GM23338 (cell line): ENCODE measurements at regions not wholly inside any gene's neighbourhood (a gene's known extent, or its start where the extent isn't known, plus 50 kb on each side); places are given as distances from the start of the nearest gene placed in this dataset.

Source experiments
- ATAC-seq: fragments of 200-7000 bp; cut with Tn5 transposase; 3 replicates; pipeline ENCODE4 v1.9.1; 2020
- DNase-seq: peaks from one replicate; pipeline ENCODE4 v3.0.0-alpha.2; 2015; ENCODE audit warnings: low spot score
- H2AFZ ChIP-seq: fragments of 200-600 bp; sonication (generic); 2 replicates; pipeline ENCODE4 v1.8.0; 2016; ENCODE audit warnings: antibody characterized with exemption, mild to moderate bottlenecking, moderate library complexity
- H3F3A ChIP-seq: fragments of 200-600 bp; sonication (generic); replicated peaks from 2 replicates; pipeline ENCODE4 v1.8.0; 2017; ENCODE audit warnings: antibody characterized with exemption, mixed run types, low read depth
- H3K27ac ChIP-seq: fragments of 200-600 bp; sonication (generic); 2 replicates; pipeline ENCODE4 v1.6.1; 2016; ENCODE audit warnings: low read depth
- H3K27me3 ChIP-seq: fragments of 200-600 bp; sonication (generic); 2 replicates; pipeline ENCODE4 v1.8.0; 2016; ENCODE audit warnings: mild to moderate bottlenecking, mixed run types, moderate library complexity; ENCODE audit not compliant: insufficient read depth
- H3K36me3 ChIP-seq: fragments of 200-600 bp; sonication (generic); 2 replicates; pipeline ENCODE4 v1.8.0; 2016; ENCODE audit warnings: mild to moderate bottlenecking; ENCODE audit not compliant: insufficient read depth
- H3K4me1 ChIP-seq: fragments of 200-600 bp; sonication (generic); 2 replicates; pipeline ENCODE4 v1.8.0; 2016; ENCODE audit warnings: mild to moderate bottlenecking, moderate library complexity; ENCODE audit not compliant: insufficient read depth
- H3K4me2 ChIP-seq: fragments of 200-600 bp; sonication (generic); 2 replicates; pipeline ENCODE4 v1.7.1; 2017; ENCODE audit warnings: mixed run types
- H3K4me3 ChIP-seq: fragments of 200-600 bp; sonication (generic); 2 replicates; pipeline ENCODE4 v1.6.1; 2016; ENCODE audit warnings: mixed run types
- H3K79me2 ChIP-seq: fragments of 200-600 bp; sonication (generic); replicated peaks from 2 replicates; pipeline ENCODE4 v1.8.0; 2017; ENCODE audit warnings: mild to moderate bottlenecking; ENCODE audit not compliant: insufficient read depth
- H3K9me2 ChIP-seq: fragments of 200-600 bp; sonication (generic); 2 replicates; pipeline ENCODE4 v1.8.0; 2017; ENCODE audit not compliant: insufficient read depth
- H4K20me1 ChIP-seq: fragments of 200-600 bp; sonication (generic); replicated peaks from 2 replicates; pipeline ENCODE4 v1.8.0; 2017; ENCODE audit warnings: mild to moderate bottlenecking; ENCODE audit not compliant: insufficient read depth
- H3K27ac Mint-ChIP-seq: 2 replicates; pipeline ENCODE4 v1.8.0; 2020; ENCODE audit warnings: inconsistent platforms, mild to moderate bottlenecking, moderate library complexity, mixed read lengths
- H3K27me3 Mint-ChIP-seq: 3 replicates; pipeline ENCODE4 v1.8.0; 2022; ENCODE audit warnings: low read depth, mild to moderate bottlenecking, moderate library complexity, mixed read lengths, inconsistent platforms; ENCODE audit not compliant: insufficient read depth, poor library complexity
- H3K36me3 Mint-ChIP-seq: 3 replicates; pipeline ENCODE4 v1.8.0; 2021; ENCODE audit warnings: low read depth, mild to moderate bottlenecking, inconsistent platforms, moderate library complexity, mixed read lengths
- H3K4me1 Mint-ChIP-seq: 3 replicates; pipeline ENCODE4 v1.8.0; 2020; ENCODE audit warnings: mild to moderate bottlenecking, inconsistent platforms, mixed read lengths
- H3K4me3 Mint-ChIP-seq: 3 replicates; pipeline ENCODE4 v1.8.0; 2021; ENCODE audit warnings: moderate library complexity, mild to moderate bottlenecking, inconsistent platforms, mixed read lengths
- H3K9me3 Mint-ChIP-seq: 3 replicates; pipeline ENCODE4 v1.8.0; 2020; ENCODE audit warnings: moderate library complexity, mild to moderate bottlenecking, inconsistent platforms, mixed read lengths
- CREB1 ChIP-seq: fragments of 250-450 bp; sonication (Bioruptor Pico); IDR thresholded peaks from 2 replicates; pipeline ENCODE4 v1.5.0; 2020; ENCODE audit warnings: low read depth, mild to moderate bottlenecking, moderate library complexity
- CTCF ChIP-seq, 2 experiments: fragments of 200-600 bp in 1 of 2; sonication (generic) in 1 of 2; conservative IDR thresholded peaks; 2 replicates each; pipeline versions ENCODE4 v1.5.1 to v1.6.1; 2016 to 2017; ENCODE audit warnings: antibody characterized with exemption in 2 of 2, low read depth in 2 of 2, mild to moderate bottlenecking in 2 of 2, moderate library complexity in 1 of 2
- JUNB ChIP-seq: IDR thresholded peaks from one replicate; pipeline ENCODE4 v1.6.1; 2016; ENCODE audit warnings: antibody characterized with exemption; ENCODE audit not compliant: unreplicated experiment
- NANOG ChIP-seq: IDR thresholded peaks from 2 replicates; pipeline ENCODE4 v1.6.1; 2016; ENCODE audit warnings: antibody characterized with exemption, borderline replicate concordance
- POLR2AphosphoS5 ChIP-seq: IDR thresholded peaks from 2 replicates; pipeline ENCODE4 v1.6.1; 2016; ENCODE audit warnings: antibody characterized with exemption, low read depth
- ZNF114 ChIP-seq: fragments of 250-450 bp; sonication (Bioruptor Pico); IDR thresholded peaks from 2 replicates; pipeline ENCODE4 v1.5.0; 2020; ENCODE audit warnings: mild to moderate bottlenecking, moderate library complexity
- ZNF331 ChIP-seq: fragments of 250-450 bp; sonication (Bioruptor Pico); IDR thresholded peaks from 2 replicates; pipeline ENCODE4 v1.5.0; 2020; ENCODE audit warnings: low read depth, mild to moderate bottlenecking, moderate library complexity
- TF ChIP-seq, protein P1 (sequence below): IDR thresholded peaks from 2 replicates; pipeline ENCODE4 v1.6.1; 2016; ENCODE audit warnings: antibody characterized with exemption
- TF ChIP-seq, protein P2 (sequence below): IDR thresholded peaks from one replicate; pipeline ENCODE4 v1.6.1; 2018; ENCODE audit warnings: antibody characterized with exemption; ENCODE audit not compliant: unreplicated experiment
- TF ChIP-seq, protein P3 (sequence below): fragments of 250-450 bp; sonication (Bioruptor Pico); IDR thresholded peaks from 2 replicates; pipeline ENCODE4 v1.5.0; 2020; ENCODE audit warnings: mild to moderate bottlenecking, moderate library complexity

DNA sequence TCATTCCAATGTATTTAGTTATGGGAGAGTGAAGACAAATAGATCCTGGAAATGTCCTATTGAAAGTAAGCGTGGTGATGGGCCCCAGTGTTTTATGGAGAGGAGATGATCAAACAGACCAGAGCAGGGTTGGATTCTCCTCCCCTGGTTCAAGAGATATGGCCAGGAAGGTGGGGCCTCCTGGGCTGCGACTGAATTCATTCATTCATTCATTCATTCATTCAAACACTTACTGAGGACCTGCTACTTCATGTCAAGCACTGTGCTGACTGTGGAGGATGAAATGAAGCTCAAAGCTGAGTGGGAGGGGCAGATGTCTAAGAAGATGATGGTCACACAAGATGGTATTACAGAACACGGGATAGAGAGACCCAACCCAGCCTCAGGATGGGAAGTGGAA is 71.5 kb upstream of the TNR start:
- H3K27me3 Mint-ChIP-seq: peaks cover 3% of the 10 kb centered on the region
- no peaks in the 10 kb centered on the region for H4K20me1 ChIP-seq
- no peak for TF ChIP-seq NANOG
- TF ChIP-seq, protein P1, sequence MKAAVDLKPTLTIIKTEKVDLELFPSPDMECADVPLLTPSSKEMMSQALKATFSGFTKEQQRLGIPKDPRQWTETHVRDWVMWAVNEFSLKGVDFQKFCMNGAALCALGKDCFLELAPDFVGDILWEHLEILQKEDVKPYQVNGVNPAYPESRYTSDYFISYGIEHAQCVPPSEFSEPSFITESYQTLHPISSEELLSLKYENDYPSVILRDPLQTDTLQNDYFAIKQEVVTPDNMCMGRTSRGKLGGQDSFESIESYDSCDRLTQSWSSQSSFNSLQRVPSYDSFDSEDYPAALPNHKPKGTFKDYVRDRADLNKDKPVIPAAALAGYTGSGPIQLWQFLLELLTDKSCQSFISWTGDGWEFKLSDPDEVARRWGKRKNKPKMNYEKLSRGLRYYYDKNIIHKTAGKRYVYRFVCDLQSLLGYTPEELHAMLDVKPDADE: no peak
- no peak for TF ChIP-seq CTCF (conservative IDR thresholded peaks at IDR 0.05; ENCODE audit: low read depth in 2 of 2)
- TF ChIP-seq ZNF331: no peak
- TF ChIP-seq POLR2AphosphoS5: no peak
- TF ChIP-seq JUNB: no peak
- no peak overlapping the region for H3K27ac Mint-ChIP-seq
- peaks cover 3% of the 10 kb centered on the region; the same call in 2 of the 3 replicates for H3K36me3 Mint-ChIP-seq
- H3K4me2 ChIP-seq: no peak overlapping the region
- H3K36me3 ChIP-seq: no peaks in the 10 kb centered on the region
- H3K4me3 Mint-ChIP-seq: no peak overlapping the region
- peaks cover 12% of the 10 kb centered on the region for H3K9me3 Mint-ChIP-seq
- H3K4me3 ChIP-seq: no peak overlapping the region
- H3K4me1 ChIP-seq: peaks cover 7% of the 10 kb centered on the region
- H3F3A ChIP-seq: no peaks in the 10 kb centered on the region
- no peak overlapping the region for H2AFZ ChIP-seq
- no peak for ATAC-seq
- no peaks in the 10 kb centered on the region for H3K27me3 ChIP-seq
- no peak for DNase-seq
- H3K9me2 ChIP-seq: no peaks in the 10 kb centered on the region
- H3K27ac ChIP-seq: no peak overlapping the region
- peaks cover 15% of the 10 kb centered on the region for H3K4me1 Mint-ChIP-seq
- H3K79me2 ChIP-seq: no peaks in the 10 kb centered on the region

DNA sequence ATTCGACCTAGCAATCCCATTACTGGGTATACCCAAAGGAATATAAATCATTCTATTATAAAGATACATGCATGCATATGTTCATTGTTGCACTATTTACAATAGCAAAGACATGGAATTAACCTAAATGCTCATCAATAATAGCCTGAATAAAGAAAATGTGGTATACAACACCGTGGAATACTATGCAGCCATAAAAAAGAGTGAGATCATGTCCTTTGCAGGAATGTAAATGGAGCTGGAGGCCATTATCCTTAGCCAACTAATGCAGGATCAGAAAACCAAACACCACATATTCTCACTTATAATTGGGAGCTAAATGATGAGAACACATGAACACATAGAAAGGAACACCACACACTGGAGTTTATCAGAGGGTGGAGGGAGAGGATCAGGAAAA is 69.5 kb upstream of the TNR start:
- Mint-ChIP-seq H3K9me3 (peaks cover 8% of the 10 kb centered on the region; the same call in 2 of the 3 replicates), H3K27ac (no peak overlapping the region), H3K4me3 (no peak overlapping the region), H3K36me3 (no peaks in the 10 kb centered on the region; the same call in 2 of the 3 replicates), H3K27me3 (no peaks in the 10 kb centered on the region), H3K4me1 (peaks cover 20% of the 10 kb centered on the region)
- Histone ChIP-seq H3K4me1 (peaks cover 7% of the 10 kb centered on the region), H3K9me2 (no peaks in the 10 kb centered on the region), H3K79me2 (no peaks in the 10 kb centered on the region), H3K4me2 (no peak overlapping the region), H3K27me3 (no peaks in the 10 kb centered on the region), H2AFZ (no peak overlapping the region), H3K36me3 (no peaks in the 10 kb centered on the region), H3K4me3 (no peak overlapping the region), H4K20me1 (no peaks in the 10 kb centered on the region), H3K27ac (no peak overlapping the region), H3F3A (no peaks in the 10 kb centered on the region)
- DNase-seq: no peak
- no peak for ATAC-seq
- TF ChIP-seq CREB1 (CRISPR knock-in tag): no peak
- no peak for TF ChIP-seq JUNB
- no peak for TF ChIP-seq ZNF331
- TF ChIP-seq POLR2AphosphoS5: no peak
- TF ChIP-seq, protein P2, sequence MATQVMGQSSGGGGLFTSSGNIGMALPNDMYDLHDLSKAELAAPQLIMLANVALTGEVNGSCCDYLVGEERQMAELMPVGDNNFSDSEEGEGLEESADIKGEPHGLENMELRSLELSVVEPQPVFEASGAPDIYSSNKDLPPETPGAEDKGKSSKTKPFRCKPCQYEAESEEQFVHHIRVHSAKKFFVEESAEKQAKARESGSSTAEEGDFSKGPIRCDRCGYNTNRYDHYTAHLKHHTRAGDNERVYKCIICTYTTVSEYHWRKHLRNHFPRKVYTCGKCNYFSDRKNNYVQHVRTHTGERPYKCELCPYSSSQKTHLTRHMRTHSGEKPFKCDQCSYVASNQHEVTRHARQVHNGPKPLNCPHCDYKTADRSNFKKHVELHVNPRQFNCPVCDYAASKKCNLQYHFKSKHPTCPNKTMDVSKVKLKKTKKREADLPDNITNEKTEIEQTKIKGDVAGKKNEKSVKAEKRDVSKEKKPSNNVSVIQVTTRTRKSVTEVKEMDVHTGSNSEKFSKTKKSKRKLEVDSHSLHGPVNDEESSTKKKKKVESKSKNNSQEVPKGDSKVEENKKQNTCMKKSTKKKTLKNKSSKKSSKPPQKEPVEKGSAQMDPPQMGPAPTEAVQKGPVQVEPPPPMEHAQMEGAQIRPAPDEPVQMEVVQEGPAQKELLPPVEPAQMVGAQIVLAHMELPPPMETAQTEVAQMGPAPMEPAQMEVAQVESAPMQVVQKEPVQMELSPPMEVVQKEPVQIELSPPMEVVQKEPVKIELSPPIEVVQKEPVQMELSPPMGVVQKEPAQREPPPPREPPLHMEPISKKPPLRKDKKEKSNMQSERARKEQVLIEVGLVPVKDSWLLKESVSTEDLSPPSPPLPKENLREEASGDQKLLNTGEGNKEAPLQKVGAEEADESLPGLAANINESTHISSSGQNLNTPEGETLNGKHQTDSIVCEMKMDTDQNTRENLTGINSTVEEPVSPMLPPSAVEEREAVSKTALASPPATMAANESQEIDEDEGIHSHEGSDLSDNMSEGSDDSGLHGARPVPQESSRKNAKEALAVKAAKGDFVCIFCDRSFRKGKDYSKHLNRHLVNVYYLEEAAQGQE: no peak
- TF ChIP-seq, protein P3, sequence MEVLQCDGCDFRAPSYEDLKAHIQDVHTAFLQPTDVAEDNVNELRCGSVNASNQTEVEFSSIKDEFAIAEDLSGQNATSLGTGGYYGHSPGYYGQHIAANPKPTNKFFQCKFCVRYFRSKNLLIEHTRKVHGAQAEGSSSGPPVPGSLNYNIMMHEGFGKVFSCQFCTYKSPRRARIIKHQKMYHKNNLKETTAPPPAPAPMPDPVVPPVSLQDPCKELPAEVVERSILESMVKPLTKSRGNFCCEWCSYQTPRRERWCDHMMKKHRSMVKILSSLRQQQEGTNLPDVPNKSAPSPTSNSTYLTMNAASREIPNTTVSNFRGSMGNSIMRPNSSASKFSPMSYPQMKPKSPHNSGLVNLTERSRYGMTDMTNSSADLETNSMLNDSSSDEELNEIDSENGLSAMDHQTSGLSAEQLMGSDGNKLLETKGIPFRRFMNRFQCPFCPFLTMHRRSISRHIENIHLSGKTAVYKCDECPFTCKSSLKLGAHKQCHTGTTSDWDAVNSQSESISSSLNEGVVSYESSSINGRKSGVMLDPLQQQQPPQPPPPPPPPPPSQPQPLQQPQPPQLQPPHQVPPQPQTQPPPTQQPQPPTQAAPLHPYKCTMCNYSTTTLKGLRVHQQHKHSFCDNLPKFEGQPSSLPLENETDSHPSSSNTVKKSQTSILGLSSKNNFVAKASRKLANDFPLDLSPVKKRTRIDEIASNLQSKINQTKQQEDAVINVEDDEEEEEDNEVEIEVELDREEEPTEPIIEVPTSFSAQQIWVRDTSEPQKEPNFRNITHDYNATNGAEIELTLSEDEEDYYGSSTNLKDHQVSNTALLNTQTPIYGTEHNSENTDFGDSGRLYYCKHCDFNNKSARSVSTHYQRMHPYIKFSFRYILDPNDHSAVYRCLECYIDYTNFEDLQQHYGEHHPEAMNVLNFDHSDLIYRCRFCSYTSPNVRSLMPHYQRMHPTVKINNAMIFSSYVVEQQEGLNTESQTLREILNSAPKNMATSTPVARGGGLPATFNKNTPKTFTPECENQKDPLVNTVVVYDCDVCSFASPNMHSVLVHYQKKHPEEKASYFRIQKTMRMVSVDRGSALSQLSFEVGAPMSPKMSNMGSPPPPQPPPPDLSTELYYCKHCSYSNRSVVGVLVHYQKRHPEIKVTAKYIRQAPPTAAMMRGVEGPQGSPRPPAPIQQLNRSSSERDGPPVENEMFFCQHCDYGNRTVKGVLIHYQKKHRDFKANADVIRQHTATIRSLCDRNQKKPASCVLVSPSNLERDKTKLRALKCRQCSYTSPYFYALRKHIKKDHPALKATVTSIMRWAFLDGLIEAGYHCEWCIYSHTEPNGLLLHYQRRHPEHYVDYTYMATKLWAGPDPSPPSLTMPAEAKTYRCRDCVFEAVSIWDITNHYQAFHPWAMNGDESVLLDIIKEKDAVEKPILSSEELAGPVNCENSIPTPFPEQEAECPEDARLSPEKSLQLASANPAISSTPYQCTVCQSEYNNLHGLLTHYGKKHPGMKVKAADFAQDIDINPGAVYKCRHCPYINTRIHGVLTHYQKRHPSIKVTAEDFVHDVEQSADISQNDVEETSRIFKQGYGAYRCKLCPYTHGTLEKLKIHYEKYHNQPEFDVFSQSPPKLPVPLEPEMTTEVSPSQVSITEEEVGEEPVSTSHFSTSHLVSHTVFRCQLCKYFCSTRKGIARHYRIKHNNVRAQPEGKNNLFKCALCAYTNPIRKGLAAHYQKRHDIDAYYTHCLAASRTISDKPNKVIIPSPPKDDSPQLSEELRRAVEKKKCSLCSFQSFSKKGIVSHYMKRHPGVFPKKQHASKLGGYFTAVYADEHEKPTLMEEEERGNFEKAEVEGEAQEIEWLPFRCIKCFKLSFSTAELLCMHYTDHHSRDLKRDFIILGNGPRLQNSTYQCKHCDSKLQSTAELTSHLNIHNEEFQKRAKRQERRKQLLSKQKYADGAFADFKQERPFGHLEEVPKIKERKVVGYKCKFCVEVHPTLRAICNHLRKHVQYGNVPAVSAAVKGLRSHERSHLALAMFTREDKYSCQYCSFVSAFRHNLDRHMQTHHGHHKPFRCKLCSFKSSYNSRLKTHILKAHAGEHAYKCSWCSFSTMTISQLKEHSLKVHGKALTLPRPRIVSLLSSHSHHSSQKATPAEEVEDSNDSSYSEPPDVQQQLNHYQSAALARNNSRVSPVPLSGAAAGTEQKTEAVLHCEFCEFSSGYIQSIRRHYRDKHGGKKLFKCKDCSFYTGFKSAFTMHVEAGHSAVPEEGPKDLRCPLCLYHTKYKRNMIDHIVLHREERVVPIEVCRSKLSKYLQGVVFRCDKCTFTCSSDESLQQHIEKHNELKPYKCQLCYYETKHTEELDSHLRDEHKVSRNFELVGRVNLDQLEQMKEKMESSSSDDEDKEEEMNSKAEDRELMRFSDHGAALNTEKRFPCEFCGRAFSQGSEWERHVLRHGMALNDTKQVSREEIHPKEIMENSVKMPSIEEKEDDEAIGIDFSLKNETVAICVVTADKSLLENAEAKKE: no peak
- TF ChIP-seq NANOG: no peak
- TF ChIP-seq ZNF114 (CRISPR knock-in tag): no peak
